ENCODE measurements at regions not wholly inside any gene's neighbourhood (a gene's known extent, or its start where the extent isn't known, plus 50 kb on each side); places are given as distances from the start of the nearest gene placed in this dataset.
"Not testable (repeated sequence)": the region's sequence is repeated elsewhere in the genome, so short reads cannot be mapped to it uniquely, and the experiment has no call there.

DNA sequence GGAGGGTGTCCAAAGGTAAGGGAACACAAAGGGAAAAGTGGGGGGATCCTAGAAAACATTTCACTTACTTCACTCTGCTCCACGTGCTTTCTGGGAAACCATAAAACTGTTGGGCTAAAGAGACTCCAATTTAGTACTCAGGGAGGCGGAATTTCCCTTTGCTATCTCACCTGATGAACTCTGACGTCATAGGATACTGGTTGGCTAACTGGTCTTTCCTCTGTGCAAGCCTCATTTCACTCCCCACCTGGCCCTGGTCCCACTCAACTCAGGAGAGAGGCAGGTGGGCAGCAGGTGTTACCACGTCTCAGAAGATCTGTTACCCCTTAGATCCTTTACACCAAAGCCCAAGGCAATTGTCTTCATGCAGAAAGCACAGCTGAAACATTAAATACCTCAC, 51.8 kb upstream of the PMAIP1 start:
- no peak for DNase-seq

DNA sequence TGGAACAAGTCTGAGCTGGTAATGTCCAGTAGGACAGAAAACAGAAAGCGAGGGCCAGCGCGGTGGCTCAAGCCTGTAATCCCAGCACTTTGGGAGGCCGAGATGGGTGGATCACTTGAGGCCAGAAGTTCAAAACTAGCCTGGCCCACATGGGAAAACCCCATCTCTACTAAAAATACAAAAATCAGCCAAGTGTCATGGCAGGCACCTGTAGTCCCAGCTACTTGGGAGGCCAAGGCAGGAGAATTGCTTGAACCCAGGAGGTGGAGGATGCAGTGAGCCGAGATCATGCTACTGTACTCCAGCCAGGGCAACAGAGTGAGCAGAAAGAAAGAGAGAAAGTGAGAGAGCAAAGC, 52.3 kb upstream of the PMAIP1 start:
- DNase-seq, result not testable (repeated sequence)

- no peak for DNase-seq
Observed at GRCh38 chr18:59846814-59847490, 52.8 kb upstream of the PMAIP1 start.

GRCh38 chr18:59842947-59843346, 56.8 kb upstream of the PMAIP1 start:
- no peak for DNase-seq

DNA sequence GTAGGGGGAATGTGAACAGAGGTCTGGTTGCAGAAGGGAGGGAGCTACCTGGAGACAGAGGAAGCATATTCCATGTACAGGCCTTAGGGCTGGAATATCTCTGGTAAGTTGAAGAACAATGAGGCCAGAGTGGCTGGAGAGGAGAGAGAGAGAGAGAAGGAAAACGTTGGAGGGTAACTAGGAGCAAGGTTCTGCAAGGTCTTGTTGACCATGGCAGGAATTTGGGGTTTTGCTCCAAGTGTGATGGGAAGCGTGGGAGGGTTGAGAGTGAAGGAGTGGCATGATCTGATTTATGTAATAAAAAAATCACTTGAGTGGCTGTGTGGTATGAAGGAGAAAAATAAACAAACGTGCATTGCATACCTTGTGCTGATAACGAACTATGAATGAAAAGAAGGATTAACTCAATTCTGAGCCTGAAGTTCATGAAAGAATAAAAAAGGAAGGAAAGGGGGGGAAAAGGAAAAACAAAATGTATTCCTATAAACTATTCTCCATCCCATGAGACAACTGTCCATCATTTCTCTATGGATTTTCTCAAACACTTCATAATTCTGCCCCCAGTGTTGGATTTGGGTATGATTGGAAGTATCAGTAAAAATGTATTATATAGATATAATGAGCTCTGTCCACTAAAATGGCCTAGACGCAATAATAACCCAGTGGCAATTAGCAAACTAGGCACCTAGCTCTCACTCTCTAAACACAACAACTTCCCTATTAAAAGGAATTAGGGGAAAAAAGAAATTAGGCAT, 59.7 kb upstream of the PMAIP1 start:
- DNase-seq, result no peak

GRCh38 chr18:59839246-59839645, 60.5 kb upstream of the PMAIP1 start:
- no peak for DNase-seq

DNA sequence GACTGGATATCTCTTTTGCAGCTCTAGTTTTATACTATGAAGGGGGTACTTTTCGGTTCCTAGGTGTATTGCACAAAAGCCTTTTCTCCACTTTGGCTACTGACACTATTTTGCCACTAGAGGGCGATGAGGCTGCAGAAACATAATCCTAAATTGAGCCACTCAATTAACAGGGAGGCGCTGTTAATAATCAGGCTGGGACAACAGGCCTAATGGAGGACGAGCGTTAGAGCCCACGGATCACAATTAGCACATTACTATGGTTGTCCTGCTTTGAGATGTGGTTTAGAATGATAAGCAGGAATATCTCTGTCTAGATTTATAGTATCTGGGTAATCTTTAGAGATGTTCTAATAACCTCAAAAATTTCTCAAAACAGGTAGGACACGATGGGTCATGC, 62.2 kb upstream of the PMAIP1 start:
- peak; percentile 66 for DNase-seq

GRCh38 chr18:59835605-59836379, 64.0 kb upstream of the PMAIP1 start:
- DNase-seq, result no peak

GRCh38 chr18:59834267-59834666, 65.5 kb upstream of the PMAIP1 start:
- DNase-seq, result no peak

- DNase-seq, result no peak
Observed at GRCh38 chr18:59833785-59834184, 66.0 kb upstream of the PMAIP1 start.

- DNase-seq, result peak; percentile 35
Observed at GRCh38 chr18:59823596-59824195, 76.1 kb upstream of the PMAIP1 start.

GRCh38 chr18:59822612-59823550, 76.9 kb upstream of the PMAIP1 start:
- DNase-seq, result no peak

- no peak for DNase-seq
Observed at GRCh38 chr18:59821983-59822382, 77.8 kb upstream of the PMAIP1 start.

- no peak for DNase-seq
Observed at GRCh38 chr18:59820663-59821062, 79.1 kb upstream of the PMAIP1 start.

- no peak for DNase-seq
Observed at GRCh38 chr18:59818769-59819168, 81.0 kb upstream of the PMAIP1 start.

- no peak for DNase-seq
Observed at GRCh38 chr18:59814891-59815290, 84.9 kb upstream of the PMAIP1 start.

GRCh38 chr18:59813942-59814341, 85.9 kb upstream of the PMAIP1 start:
- no peak for DNase-seq

DNA sequence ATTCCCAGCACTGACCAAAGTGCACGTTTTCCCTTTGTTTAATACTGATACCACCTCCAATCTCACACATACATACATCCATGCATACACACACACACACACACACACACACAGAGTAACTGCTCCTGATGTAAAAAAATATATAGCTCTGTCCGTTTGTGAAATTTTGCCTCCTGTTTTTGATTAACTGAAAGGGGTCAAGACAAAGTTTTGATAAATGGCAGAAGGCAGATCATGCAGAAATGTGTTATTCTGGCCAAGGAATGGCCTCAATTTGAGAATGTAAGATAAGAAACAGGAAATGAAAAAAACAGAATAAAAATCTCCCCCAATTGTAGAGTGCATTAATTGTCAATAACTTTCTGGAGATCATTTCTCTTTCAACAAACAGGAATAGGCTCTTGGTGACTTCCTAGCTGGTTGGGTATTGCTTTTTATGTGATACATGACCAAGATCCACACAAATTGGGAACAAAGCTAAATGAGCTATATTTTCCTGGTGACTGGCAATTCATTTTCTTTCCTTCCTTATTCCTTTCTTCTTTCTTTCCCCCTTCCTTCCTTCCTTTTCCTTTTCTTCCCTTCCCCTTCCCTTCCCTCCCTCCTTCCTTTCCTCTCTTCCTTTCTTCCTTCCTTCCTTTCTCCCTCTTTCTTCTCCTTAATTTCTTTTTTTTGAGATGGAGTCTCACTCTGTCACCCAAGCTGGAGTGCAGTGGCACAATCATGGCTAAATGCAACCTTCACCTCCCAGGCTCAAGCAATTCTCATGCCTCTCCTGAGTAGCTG, 88.9 kb upstream of the PMAIP1 start:
- no peak for DNase-seq

DNA sequence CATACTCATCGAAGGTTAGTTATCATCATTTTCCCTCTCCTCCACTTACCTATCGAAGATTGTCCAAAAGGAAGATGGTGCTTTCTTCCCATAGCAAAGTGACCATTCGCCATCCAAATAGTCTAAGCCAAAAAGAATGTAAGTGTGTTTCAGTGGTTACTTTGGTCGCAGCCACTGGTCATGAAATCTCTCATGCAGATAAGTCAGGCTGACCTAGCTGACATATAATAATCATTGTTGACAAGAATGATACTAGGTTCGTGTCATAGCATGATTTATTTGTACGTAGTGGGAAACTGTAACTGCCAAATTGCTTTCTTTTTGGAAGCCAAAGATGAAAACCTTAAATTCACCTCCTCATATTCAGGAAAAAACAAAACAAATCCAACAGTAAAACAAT, 89.6 kb upstream of the PMAIP1 start:
- no peak for DNase-seq

- DNase-seq, result peak; percentile 11
Observed at GRCh38 chr18:59802031-59802430, 97.8 kb upstream of the PMAIP1 start.

- no peak for DNase-seq
Observed at GRCh38 chr18:59801576-59801975, 98.2 kb upstream of the PMAIP1 start.

- no peak for DNase-seq
Observed at GRCh38 chr18:59800897-59801296, 98.9 kb upstream of the PMAIP1 start.

All from CD4-positive, alpha-beta T cell treated with Interleukin-12 subunit alpha and Interleukin-12 subunit beta, for 1 hour (primary cell).